Dermis blood vessel endothelial cell (primary cell): ENCODE measurements at regions not wholly inside any gene's neighbourhood (a gene's known extent, or its start where the extent isn't known, plus 50 kb on each side); places are given as distances from the start of the nearest gene placed in this dataset.
A peak's percentile ranks its signal among the peaks of the same experiment; 100 is the strongest.
"Not testable (repeated sequence)": the region's sequence is repeated elsewhere in the genome, so short reads cannot be mapped to it uniquely, and the experiment has no call there.

ENCODE experiments used
- DNase-seq: peaks from one replicate; pipeline ENCODE4 v3.0.0; 2010

- no peak for DNase-seq
Observed at GRCh38 chr15:59830098-59830497, 141.0 kb upstream of the BNIP2 start.

- DNase-seq: no peak
Observed at GRCh38 chr15:59828861-59829260, 139.7 kb upstream of the BNIP2 start.

GRCh38 chr15:59828263-59828662, 139.1 kb upstream of the BNIP2 start:
- DNase-seq: no peak

- no peak for DNase-seq
Observed at GRCh38 chr15:59825901-59826300, 136.8 kb upstream of the BNIP2 start.

- DNase-seq: no peak
Observed at GRCh38 chr15:59821286-59821685, 132.2 kb upstream of the BNIP2 start.

DNA sequence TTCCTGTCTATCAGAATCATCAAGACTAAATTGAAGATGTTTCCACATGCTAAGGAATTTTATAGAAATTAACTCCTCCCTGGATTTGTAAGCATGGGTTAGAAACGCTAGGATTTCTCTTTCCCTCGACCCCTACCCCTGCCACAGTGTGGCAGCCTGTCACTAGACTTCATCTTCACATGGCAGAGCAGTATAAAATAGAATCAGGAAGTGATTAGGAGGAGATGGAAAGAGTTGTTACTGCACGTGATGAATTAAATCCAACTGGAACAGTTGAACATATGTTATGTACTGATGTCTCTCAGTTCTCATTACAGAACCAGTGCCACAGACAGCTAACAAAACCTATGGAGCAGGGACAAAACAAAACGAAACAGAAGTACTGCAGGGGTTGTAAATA, 130.0 kb upstream of the BNIP2 start:
- no peak for DNase-seq

DNA sequence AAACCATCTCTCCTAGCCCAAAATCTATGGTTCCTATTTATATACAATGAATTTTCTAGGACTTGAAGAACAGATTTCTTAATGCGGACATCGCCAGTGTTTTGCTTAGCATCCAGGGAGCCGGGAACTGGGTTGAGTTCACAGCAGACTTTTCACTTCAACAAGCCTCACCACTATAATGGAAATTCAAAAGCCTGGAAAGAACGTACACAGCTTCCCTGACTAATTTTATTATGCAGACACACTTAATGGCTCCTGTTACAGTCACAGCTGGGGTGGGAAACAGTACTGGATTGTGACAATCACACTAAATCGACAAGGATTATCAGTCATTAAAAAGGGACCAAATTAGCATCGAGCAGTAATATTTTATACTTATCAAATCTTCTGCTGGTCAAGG, 129.2 kb upstream of the BNIP2 start:
- DNase-seq: no peak

DNA sequence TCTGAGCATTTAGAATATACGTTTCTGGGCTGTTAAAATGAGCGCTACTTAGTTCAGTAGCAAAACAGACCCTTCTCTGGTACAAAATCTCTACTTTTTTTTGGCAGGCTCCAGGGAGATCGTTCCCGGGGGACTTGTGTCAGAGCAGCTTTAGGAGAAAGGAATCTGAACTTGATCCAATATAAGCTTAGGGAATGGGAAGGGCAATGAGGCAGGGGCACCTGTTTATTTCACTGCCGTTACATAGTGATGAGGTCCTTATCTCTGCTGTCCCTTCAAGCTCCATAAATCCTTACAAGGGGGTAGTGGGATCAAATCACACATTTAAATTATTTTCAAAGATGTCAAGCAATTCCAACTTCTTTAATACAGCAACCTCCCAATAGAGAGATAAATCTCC, 128.7 kb upstream of the BNIP2 start:
- no peak for DNase-seq

- DNase-seq: no peak
Observed at GRCh38 chr15:59817053-59817452, 127.9 kb upstream of the BNIP2 start.

DNA sequence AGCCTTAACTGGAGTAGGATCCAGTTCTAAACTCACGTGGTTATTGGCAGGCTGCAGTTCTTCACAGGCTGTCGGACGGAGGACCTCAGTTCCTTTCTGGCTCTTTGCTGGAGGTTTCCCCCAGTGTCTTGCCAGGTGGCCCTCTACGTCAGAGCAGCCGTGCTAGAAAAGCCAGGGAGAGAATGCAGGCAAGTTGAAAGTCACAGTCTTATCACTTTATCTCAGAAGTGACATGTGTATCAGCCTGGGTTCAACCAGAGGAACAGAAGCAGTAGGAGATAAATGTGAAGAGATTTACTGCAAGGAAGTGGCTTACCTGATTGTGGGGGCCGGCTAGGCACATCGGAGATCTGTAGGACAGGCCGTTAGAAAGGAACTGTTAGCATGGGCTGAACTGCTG, 125.3 kb upstream of the BNIP2 start:
- DNase-seq: no peak

- no peak for DNase-seq
Observed at GRCh38 chr15:59812889-59813288, 123.8 kb upstream of the BNIP2 start.

DNA sequence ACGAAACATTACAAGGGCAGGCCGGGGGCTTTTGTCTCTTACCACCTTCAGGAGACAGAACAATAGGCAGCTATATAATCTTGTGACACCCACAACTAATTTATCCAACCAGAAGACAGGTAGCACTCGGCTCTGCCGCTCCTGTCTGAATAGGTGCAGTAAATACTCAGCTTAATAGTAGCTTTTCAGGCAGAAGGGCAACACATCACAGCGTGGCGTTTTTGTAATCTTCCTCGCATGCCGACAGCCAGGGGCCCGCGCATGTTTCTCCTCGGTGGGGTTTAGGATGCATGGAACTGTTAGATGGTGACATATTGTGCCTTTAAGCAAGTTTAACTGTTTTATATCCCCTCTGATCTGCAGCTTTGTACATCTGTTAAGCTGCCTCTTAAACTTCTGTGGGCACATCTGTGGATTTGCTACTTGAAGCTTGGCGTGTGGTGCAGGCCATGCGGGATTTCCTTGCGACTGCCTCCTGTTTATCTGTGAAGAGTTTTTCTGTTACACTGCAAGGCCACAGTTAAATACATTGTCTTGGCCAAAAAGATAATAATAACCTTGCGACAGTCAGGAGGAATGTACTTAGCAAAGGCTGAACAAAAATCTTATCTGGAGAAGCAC, 123.2 kb upstream of the BNIP2 start:
- no peak for DNase-seq

GRCh38 chr15:59803293-59803966, 114.3 kb upstream of the BNIP2 start:
- peak; percentile 1 for DNase-seq

- DNase-seq: no peak
Observed at GRCh38 chr15:59801649-59802048, 112.5 kb upstream of the BNIP2 start.

DNA sequence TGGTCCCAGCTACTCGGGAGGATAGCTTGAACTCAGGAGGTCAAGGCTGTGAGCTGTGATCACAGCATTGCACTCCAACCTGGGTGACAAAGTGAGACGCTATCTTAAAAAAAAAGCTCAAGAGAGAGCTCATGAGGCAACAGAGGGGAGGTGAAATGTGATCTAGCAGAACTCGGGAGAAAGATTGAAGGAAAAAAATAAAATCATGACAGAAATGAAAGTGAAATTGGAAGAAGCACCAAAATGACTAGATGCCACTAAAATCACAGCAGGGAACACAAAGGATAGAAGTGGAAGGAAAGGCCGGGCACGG, 109.4 kb upstream of the BNIP2 start:
- no peak for DNase-seq

- no peak for DNase-seq
Observed at GRCh38 chr15:59797756-59798604, 108.9 kb upstream of the BNIP2 start.

GRCh38 chr15:59794229-59794886, 105.2 kb upstream of the BNIP2 start:
- no peak for DNase-seq

DNA sequence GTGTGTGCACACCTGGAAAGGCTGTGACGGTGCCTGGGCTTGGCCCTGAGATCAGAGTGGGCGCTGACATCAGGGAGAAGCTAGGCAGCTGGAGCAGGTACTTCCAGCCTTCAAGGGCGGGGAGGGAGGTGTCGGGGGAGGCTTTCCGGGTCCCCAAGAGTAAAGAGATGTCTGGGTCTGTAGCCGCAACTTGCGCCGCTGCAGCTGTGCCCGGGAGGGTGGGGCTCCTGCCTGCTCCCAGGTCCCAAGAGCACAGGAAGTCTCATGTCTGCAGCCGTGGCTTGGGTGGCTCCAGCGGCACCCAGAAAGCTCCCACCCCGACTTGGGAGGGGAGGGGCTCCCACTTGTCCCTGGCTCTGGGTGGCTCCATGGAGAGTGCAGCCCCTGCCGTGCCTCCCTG, 103.2 kb upstream of the BNIP2 start:
- DNase-seq: no peak

DNA sequence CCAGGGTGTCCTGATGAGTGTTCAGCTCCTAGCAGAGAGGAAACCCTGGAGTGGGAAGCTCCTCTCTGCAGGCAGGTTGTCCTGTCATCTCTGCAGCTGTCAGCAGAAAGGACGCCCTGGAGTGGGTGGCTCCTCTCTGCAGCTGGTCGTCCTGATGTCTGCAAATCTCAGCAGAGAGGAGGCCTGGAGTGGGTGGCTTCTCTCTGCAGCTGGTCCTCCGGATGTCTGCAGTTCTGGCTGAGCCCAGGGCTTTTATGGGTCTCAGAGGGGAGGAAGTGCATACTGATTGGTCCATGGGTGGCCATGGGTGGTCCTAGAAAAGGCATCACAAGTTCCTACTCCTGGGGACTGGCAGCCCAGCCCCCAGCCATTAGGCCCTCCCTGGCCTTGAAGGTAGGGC, 102.6 kb upstream of the BNIP2 start:
- no peak for DNase-seq

- DNase-seq: no peak
Observed at GRCh38 chr15:59791079-59791478, 102.0 kb upstream of the BNIP2 start.

GRCh38 chr15:59786466-59786865, 97.3 kb upstream of the BNIP2 start:
- DNase-seq: not testable (repeated sequence)

DNA sequence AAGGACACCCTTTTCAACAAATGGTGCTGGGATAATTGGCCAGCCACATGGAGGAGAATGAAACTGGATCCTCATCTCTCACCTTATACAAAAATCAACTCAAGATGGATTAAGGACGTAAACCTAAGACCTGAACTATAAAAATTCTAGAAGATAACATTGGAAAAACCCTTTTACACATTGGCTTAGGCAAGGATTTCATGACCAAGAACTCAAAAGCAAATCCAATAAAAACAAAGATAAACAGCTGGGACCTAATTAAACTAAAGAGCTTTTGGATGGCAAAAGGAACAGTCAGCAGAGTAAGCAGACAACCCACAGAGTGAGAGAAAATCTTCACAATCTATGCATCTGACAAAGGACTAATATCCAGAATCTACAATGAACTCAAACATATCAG, 96.9 kb upstream of the BNIP2 start:
- DNase-seq: not testable (repeated sequence)

DNA sequence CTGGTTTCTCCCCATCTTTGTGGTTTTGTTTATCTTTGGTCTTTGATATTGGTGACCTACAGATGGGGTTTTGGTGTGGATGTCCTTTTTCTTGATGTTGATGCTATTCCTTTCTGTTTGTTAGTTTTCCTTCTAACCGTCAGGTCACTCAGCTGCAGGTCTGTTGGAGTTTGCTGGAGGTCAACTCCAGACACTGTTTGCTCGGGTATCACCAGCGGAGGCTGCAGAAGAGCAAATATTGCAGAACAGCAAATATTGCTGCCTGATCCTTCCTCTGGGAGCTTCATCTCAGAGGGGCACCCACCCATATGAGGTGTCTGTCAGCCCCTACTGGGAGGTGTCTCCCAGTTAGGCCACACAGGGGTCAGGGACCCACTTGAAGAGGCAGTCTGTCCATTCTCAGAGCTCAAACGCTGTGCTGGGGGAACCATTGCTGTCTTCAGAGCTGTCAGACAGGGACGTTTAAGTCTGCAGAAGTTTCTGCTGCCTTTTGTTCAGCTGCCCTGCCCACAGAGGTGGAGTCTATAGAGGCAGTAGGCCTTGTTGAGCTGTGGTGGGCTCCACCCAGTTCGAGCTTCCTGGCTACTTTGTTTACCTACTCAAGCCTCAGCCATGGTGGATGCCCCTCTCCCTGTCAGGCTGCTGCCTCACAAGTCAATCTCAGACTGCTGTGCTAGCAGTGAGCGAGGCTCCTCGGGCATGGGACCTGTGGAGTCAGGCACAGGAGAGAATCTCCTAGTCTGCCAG, 94.8 kb upstream of the BNIP2 start:
- not testable (repeated sequence) for DNase-seq
